ENCODE measurements at regions not wholly inside any gene's neighbourhood (a gene's known extent, or its start where the extent isn't known, plus 50 kb on each side); places are given as distances from the start of the nearest gene placed in this dataset.

- no peaks in the 10 kb centered on the region for H3K27me3 Mint-ChIP-seq (ENCODE audit: unreplicated experiment)
- DNase-seq (ENCODE audit: extremely low spot score, unreplicated experiment) = no peak
- H3K36me3 Mint-ChIP-seq (ENCODE audit: unreplicated experiment) = no peaks in the 10 kb centered on the region
- H3K4me1 Mint-ChIP-seq (ENCODE audit: unreplicated experiment) = no peaks in the 10 kb centered on the region
- peaks cover 3% of the 10 kb centered on the region for H3K9me3 Mint-ChIP-seq (ENCODE audit: unreplicated experiment)
- H3K4me3 Mint-ChIP-seq (ENCODE audit: unreplicated experiment) = no peak overlapping the region
- TF ChIP-seq CTCF (IDR thresholded peaks at IDR 0.05) = no peak
- no peak overlapping the region for H3K27ac Mint-ChIP-seq (ENCODE audit: unreplicated experiment)
Observed at GRCh38 chr2:146081459-146081858, 1561.5 kb upstream of the ZEB2 start.

- no peak for TF ChIP-seq CTCF (IDR thresholded peaks at IDR 0.05)
Observed at GRCh38 chr2:146080925-146081324, 1561.0 kb upstream of the ZEB2 start.

GRCh38 chr2:146079216-146079615, 1559.3 kb upstream of the ZEB2 start:
- no peak for DNase-seq (ENCODE audit: extremely low spot score, unreplicated experiment)
- no peak overlapping the region for H3K27ac Mint-ChIP-seq (ENCODE audit: unreplicated experiment)
- no peaks in the 10 kb centered on the region for H3K27me3 Mint-ChIP-seq (ENCODE audit: unreplicated experiment)
- no peaks in the 10 kb centered on the region for H3K36me3 Mint-ChIP-seq (ENCODE audit: unreplicated experiment)
- H3K4me3 Mint-ChIP-seq (ENCODE audit: unreplicated experiment) = no peak overlapping the region
- no peaks in the 10 kb centered on the region for H3K9me3 Mint-ChIP-seq (ENCODE audit: unreplicated experiment)
- no peaks in the 10 kb centered on the region for H3K4me1 Mint-ChIP-seq (ENCODE audit: unreplicated experiment)
- TF ChIP-seq CTCF (IDR thresholded peaks at IDR 0.05) = no peak

More at GRCh38 chr2:146080925-146081324, 1561.0 kb upstream of the ZEB2 start:
- no peaks in the 10 kb centered on the region for H3K9me3 Mint-ChIP-seq (ENCODE audit: unreplicated experiment)
- H3K27ac Mint-ChIP-seq (ENCODE audit: unreplicated experiment) = no peak overlapping the region
- H3K36me3 Mint-ChIP-seq (ENCODE audit: unreplicated experiment) = no peaks in the 10 kb centered on the region
- H3K27me3 Mint-ChIP-seq (ENCODE audit: unreplicated experiment) = no peaks in the 10 kb centered on the region
- DNase-seq (ENCODE audit: extremely low spot score, unreplicated experiment) = no peak
- no peak overlapping the region for H3K4me3 Mint-ChIP-seq (ENCODE audit: unreplicated experiment)
- H3K4me1 Mint-ChIP-seq (ENCODE audit: unreplicated experiment) = no peaks in the 10 kb centered on the region

- Mint-ChIP-seq H3K27ac (ENCODE audit: unreplicated experiment) (no peak overlapping the region), H3K36me3 (ENCODE audit: unreplicated experiment) (no peaks in the 10 kb centered on the region), H3K27me3 (ENCODE audit: unreplicated experiment) (no peaks in the 10 kb centered on the region), H3K4me3 (ENCODE audit: unreplicated experiment) (no peak overlapping the region), H3K4me1 (ENCODE audit: unreplicated experiment) (no peaks in the 10 kb centered on the region), H3K9me3 (ENCODE audit: unreplicated experiment) (no peaks in the 10 kb centered on the region)
- no peak for TF ChIP-seq CTCF (IDR thresholded peaks at IDR 0.05)
- DNase-seq (ENCODE audit: extremely low spot score, unreplicated experiment) = no peak
Observed at GRCh38 chr2:146077156-146077555, 1557.2 kb upstream of the ZEB2 start.

- Mint-ChIP-seq H3K36me3 (ENCODE audit: unreplicated experiment) (peaks cover 10% of the 10 kb centered on the region), H3K4me3 (ENCODE audit: unreplicated experiment) (no peak overlapping the region), H3K27ac (ENCODE audit: unreplicated experiment) (no peak overlapping the region), H3K27me3 (ENCODE audit: unreplicated experiment) (no peaks in the 10 kb centered on the region), H3K9me3 (ENCODE audit: unreplicated experiment) (peaks cover 38% of the 10 kb centered on the region), H3K4me1 (ENCODE audit: unreplicated experiment) (no peaks in the 10 kb centered on the region)
- TF ChIP-seq CTCF (IDR thresholded peaks at IDR 0.05) = no peak
- DNase-seq (ENCODE audit: extremely low spot score, unreplicated experiment) = no peak
Observed at GRCh38 chr2:146068051-146068450, 1548.1 kb upstream of the ZEB2 start.

All from osteocyte (in vitro differentiated cells).